ENCODE measurements at regions not wholly inside any gene's neighbourhood (a gene's known extent, or its start where the extent isn't known, plus 50 kb on each side); places are given as distances from the start of the nearest gene placed in this dataset.

DNA sequence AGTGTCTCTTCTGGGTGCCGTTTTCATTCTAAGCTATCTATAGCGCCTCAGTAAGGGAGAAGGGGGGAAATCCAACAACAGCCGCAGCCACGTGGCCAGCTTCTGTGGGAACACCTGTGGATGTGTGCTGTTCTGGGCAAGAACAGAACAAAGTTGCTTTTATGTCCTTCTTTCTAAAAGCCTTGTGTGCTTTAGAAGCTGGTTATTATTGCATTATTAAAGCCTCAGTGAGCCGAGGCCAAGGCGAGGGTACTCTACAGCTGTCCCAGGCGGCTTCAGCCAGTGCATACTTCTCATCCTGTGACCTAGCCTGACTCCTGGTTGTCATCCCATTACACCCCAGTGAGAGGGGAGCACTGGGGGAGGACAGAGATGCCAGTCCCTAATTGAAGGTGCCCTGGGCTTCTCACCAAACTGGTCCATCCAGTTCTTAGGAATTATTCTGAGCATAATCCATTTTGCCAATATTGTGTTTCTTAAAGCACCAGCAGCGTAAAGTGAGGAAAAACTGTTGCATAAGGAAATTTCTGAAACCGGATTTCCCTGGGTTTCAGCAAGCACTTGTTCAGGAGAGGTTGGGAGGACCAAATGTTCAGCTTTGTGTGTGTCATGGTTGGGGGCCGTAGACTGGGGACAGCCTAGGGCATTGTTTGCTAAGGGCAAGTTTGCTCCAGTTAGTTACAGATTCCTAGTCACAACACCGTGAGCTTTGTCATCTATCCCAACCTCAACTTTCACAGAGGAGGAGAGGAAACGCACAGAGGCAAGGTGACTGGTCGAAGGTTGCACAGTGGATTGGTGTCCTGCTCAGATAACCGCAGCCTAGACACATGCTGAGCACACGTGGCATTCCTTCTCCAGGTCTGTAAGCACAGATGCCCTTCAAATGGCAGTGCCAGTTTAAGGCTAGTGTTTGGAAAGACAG lies 61.0 kb upstream of the ATP1A1 start (continued):
- TF ChIP-seq, protein P1, sequence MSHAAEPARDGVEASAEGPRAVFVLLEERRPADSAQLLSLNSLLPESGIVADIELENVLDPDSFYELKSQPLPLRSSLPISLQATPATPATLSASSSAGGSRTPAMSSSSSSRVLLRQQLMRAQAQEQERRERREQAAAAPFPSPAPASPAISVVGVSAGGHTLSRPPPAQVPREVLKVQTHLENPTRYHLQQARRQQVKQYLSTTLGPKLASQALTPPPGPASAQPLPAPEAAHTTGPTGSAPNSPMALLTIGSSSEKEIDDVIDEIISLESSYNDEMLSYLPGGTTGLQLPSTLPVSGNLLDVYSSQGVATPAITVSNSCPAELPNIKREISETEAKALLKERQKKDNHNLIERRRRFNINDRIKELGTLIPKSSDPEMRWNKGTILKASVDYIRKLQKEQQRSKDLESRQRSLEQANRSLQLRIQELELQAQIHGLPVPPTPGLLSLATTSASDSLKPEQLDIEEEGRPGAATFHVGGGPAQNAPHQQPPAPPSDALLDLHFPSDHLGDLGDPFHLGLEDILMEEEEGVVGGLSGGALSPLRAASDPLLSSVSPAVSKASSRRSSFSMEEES (CRISPR knock-in tag; IDR thresholded peaks at IDR 0.05), result peak; percentile 15; the same call in 1 of the 2 replicates
- TF ChIP-seq ZNF432 (CRISPR knock-in tag; IDR thresholded peaks at IDR 0.05; ENCODE audit: borderline replicate concordance) (0 out of 2 replicates have a peak, but pooled peaks have one; percentile 79), ZNF766 (CRISPR knock-in tag; IDR thresholded peaks at IDR 0.05; ENCODE audit: borderline replicate concordance) (peak; percentile 72; the same call in 1 of the 2 replicates), MAFF (IDR thresholded peaks at IDR 0.05; ENCODE audit: low read depth, low read length) (0 out of 2 replicates have a peak, but pooled peaks have one; percentile 2), ZNF230 (CRISPR knock-in tag; IDR thresholded peaks at IDR 0.05) (peak; percentile 64; the same call in 1 of the 2 replicates), ZNF577 (CRISPR knock-in tag; IDR thresholded peaks at IDR 0.05; ENCODE audit: borderline replicate concordance, low read depth) (no peak), DMAP1 (CRISPR knock-in tag; IDR thresholded peaks at IDR 0.05) (0 out of 2 replicates have a peak, but pooled peaks have one; percentile 43), SMAD3 (CRISPR knock-in tag; IDR thresholded peaks at IDR 0.05) (0 out of 2 replicates have a peak, but pooled peaks have one; percentile 9), ARNTL (CRISPR knock-in tag; IDR thresholded peaks at IDR 0.05) (peak; percentile 96), PRMT3 (CRISPR knock-in tag; IDR thresholded peaks at IDR 0.05; ENCODE audit: borderline replicate concordance, low read depth) (no peak), NFRKB (IDR thresholded peaks at IDR 0.05) (no peak), POLR2A (IDR thresholded peaks at IDR 0.05; ENCODE audit: insufficient read depth in 1 of 2, low read depth in 2 of 2, low read length in 2 of 2) (peak in 1 of 2 experiments; percentile 29; a peak in 1 of 4 replicates)
- TF ChIP-seq, protein P2, sequence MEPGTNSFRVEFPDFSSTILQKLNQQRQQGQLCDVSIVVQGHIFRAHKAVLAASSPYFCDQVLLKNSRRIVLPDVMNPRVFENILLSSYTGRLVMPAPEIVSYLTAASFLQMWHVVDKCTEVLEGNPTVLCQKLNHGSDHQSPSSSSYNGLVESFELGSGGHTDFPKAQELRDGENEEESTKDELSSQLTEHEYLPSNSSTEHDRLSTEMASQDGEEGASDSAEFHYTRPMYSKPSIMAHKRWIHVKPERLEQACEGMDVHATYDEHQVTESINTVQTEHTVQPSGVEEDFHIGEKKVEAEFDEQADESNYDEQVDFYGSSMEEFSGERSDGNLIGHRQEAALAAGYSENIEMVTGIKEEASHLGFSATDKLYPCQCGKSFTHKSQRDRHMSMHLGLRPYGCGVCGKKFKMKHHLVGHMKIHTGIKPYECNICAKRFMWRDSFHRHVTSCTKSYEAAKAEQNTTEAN (CRISPR knock-in tag; conservative IDR thresholded peaks at IDR 0.05), result no peak
- TF ChIP-seq, protein P3, sequence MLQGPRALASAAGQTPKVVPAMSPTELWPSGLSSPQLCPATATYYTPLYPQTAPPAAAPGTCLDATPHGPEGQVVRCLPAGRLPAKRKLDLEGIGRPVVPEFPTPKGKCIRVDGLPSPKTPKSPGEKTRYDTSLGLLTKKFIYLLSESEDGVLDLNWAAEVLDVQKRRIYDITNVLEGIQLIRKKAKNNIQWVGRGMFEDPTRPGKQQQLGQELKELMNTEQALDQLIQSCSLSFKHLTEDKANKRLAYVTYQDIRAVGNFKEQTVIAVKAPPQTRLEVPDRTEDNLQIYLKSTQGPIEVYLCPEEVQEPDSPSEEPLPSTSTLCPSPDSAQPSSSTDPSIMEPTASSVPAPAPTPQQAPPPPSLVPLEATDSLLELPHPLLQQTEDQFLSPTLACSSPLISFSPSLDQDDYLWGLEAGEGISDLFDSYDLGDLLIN (CRISPR knock-in tag; IDR thresholded peaks at IDR 0.05; ENCODE audit: borderline replicate concordance), result no peak
- TF ChIP-seq, protein P4, sequence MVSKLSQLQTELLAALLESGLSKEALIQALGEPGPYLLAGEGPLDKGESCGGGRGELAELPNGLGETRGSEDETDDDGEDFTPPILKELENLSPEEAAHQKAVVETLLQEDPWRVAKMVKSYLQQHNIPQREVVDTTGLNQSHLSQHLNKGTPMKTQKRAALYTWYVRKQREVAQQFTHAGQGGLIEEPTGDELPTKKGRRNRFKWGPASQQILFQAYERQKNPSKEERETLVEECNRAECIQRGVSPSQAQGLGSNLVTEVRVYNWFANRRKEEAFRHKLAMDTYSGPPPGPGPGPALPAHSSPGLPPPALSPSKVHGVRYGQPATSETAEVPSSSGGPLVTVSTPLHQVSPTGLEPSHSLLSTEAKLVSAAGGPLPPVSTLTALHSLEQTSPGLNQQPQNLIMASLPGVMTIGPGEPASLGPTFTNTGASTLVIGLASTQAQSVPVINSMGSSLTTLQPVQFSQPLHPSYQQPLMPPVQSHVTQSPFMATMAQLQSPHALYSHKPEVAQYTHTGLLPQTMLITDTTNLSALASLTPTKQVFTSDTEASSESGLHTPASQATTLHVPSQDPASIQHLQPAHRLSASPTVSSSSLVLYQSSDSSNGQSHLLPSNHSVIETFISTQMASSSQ (IDR thresholded peaks at IDR 0.05; ENCODE audit: low read depth), result no peak
- TF ChIP-seq, protein P4 (CRISPR knock-in tag; IDR thresholded peaks at IDR 0.05; ENCODE audit: borderline replicate concordance), result peak; percentile 56; the same call in 1 of the 2 replicates
- TF ChIP-seq, protein P5, sequence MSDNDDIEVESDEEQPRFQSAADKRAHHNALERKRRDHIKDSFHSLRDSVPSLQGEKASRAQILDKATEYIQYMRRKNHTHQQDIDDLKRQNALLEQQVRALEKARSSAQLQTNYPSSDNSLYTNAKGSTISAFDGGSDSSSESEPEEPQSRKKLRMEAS (IDR thresholded peaks at IDR 0.05), result peak; percentile 82
